DMS153 (cell line): ENCODE measurements at regions not wholly inside any gene's neighbourhood (a gene's known extent, or its start where the extent isn't known, plus 50 kb on each side); places are given as distances from the start of the nearest gene placed in this dataset.
"Not testable (repeated sequence)": the region's sequence is repeated elsewhere in the genome, so short reads cannot be mapped to it uniquely, and the experiment has no call there.

Experiments used
- DNase-seq: peaks from one replicate; lab custom pipeline; 2025; lab: John Stamatoyannopoulos, UW

DNA sequence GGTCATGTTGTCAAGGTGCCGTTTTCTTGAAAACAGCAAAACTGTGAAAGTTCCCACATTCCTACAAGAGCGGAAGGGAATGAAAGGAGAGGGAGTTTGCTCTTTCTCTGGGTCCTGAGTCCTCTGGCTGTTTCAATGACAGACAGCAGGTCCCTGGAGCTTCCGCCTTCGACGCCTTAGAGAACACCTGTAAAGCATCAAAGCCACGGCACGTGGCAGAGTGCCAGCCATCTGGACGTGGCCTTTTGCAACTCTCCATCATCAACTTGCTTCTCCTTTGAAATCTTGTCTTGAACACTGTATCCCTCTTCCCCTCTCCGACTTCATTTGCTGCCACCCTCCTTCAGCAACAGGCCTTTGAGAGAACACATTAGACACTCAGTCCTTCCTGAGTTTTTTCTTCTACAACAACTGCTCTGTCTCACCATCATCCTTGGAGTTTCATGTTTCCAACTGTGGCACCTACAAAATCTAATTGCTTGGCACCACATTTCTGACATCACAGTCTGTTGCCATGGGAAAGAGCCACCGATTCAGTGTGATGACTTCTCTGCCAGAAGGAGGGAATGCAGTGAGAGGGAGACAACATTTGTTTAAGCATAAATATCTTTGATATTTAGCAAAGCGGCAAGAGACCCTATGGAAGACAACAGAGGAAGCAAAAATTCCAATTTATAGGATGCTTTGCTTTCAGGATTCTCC, 204.9 kb upstream of the PTER start:
- no peak for DNase-seq

GRCh38 chr10:16232441-16232840, 204.4 kb upstream of the PTER start:
- no peak for DNase-seq

- no peak for DNase-seq
Observed at GRCh38 chr10:16234916-16235315, 201.9 kb upstream of the PTER start.

DNA sequence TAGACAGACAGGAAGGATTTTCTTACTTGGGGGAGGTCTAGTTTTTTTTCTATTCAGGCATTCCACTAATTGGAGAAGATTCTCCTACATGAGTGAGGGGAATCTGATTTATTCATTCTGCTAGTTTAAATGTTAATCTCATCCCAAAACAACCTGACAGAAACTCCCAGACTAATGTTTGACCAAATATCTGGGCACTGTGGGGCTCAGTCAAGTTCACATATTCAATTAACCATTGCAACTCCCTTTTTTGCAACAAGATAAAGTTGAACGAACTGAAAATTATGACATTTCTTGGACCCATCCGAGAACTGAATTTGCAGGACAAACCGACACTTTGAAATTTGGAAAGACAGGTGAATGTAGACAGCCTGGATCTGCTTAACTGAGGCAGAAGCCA, 194.4 kb upstream of the PTER start:
- DNase-seq: no peak

GRCh38 chr10:16242859-16243613, 193.8 kb upstream of the PTER start:
- no peak for DNase-seq

- DNase-seq: not testable (repeated sequence)
Observed at GRCh38 chr10:16250136-16250535, 186.7 kb upstream of the PTER start.

DNA sequence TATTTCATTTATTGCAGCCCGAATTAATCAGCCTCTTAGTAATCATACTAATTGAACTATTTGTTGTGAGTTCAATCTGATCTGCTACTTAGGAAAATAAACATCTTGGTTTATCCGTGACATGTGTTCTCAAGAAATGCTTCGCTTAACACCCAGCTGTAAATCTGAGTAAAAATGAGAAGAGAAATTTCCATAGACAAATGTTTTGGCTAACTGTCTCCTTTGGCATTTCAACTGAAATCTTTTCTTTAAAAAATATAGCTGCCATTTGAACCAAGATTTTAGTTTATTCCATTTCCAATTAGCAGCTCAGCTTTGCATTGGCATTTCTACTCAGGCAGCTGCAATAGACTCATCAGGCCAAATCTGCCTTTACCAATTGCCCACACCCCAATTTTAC, 180.5 kb upstream of the PTER start:
- no peak for DNase-seq

GRCh38 chr10:16258291-16259040, 178.3 kb upstream of the PTER start:
- no peak for DNase-seq

DNA sequence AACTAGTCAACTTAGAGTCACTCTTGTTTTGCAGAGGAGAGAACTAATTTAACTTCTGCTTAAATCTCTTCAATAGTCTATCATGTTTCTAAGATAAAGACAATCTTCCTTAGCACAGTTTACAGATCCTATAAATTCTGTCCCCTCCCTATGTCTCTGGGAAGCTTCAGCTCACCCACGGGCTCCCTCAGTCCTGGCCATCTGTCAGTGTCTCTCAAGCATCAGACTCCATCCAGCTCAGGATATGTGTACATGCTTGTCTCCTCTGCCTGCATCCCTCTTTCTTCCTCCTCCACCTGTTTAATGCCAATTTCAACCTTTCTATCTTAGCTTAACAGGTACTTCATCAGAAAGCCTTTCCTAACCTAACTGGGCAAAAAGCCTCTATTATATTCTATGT, 177.1 kb upstream of the PTER start:
- DNase-seq: no peak

DNA sequence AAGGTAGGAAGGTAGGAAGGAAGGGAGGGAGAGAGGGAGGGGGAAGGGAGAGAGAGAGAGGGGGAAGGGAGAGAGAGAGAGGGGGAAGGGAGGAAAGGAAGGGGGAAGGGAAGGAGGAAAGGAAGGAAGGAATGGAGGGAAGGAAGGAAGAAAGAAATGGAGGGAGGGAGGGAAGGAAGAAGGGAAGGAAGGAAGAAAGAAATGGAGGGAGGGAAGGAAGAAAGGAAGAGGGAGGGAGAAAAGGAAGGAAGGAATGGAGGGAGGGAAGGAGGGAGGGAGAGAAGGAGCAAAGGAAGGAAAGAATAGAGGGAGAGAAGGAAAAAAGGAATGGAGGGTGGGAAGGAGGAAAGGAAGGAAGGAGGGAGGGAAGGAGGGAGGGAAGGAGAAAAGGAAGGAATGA, 176.4 kb upstream of the PTER start:
- DNase-seq: no peak

DNA sequence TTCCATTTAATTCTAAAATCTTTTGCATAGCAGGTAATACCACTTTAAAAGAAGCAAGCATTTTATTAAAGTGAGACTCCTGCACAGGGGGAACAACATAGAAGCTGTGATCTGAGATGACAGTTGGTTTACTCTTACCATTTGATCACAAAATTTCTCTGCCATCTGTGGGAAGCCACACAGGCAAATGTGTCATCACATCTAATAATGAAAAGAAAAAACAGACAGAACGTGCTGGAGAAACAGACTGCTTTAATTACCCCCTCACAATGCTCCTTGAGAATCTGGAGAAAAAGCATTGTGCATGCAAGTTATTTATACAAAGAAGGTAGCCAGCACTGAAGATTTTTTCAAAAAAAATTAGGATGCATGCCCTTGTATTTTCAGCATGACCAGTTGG, 165.2 kb upstream of the PTER start:
- no peak for DNase-seq

DNA sequence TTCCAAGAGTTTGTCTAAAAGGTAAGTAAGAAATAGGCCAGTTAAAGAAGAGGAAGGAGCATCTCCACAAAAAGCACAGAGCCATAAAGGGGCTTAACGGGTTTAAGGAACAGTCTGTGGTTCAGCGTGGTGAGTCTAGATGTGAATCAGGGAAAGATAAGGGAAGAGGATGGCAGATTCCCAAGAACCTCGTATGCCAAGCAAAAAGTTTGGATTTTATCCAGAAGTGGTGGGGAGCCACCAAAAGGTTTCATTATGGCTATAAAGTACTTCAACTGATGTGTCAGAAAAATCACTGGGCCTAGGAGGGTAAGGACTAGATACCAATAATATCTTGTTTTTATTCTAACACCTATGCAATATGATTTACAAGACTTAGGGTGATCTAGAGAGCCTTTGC, 161.9 kb upstream of the PTER start:
- no peak for DNase-seq

GRCh38 chr10:16280595-16280994, 156.2 kb upstream of the PTER start:
- no peak for DNase-seq

DNA sequence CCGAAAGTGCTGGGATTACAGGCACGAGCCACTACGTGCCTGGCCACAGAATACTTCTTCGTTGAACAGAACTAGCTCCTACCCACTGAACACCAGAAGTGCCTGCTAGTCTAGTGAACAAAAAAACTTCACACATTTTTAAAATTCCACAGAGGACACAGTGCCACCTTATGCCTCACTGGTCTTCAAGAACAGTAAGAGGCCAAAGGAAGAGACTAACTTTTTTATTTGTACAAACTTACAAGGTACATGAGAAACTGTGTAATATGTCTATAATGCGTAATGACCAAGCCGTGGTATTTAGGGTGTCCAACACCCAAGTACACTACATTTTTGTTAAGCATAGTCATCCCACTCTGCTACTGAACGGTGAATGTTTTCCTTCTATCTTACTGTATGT, 144.4 kb upstream of the PTER start:
- DNase-seq: no peak

DNA sequence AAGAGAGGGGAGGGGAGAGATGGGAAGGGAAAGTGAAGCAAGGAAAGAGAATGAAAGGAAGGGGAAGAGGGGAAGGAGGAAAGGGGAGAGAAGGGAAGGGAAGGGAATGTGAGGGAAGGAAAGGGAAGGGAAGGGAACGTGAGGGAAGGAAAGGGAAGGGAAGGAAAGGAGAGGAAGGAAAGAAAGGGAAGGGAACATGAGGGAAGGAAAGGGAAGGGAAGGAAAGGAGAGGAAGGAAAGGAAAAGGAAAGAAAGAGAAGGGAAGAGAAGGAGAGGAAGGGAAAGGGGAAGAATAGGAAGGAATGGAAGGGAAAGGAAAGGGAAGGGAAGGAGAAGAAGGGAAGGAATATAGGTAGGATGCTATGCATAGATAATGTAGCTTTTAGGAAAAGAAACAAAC, 139.7 kb upstream of the PTER start:
- DNase-seq: no peak

GRCh38 chr10:16297642-16298041, 139.2 kb upstream of the PTER start:
- no peak for DNase-seq

- no peak for DNase-seq
Observed at GRCh38 chr10:16304311-16304710, 132.5 kb upstream of the PTER start.

DNA sequence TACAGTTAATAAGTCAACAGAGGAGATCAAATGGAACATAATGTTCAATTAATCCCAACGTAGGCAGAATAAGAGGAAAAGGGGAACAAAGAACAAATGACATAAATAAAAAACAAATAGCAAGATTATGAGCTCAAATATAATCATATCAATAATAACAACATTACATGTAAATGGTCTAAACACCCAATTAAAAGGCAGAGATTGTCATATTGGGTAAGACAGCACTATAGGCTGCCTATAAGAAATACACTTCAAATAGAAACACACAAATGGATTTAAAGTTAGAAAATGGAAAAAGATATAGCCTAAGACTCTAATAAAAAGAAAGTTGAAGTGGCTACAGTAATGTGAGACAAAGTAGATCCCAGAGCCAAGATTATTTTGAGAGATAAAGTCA, 126.4 kb upstream of the PTER start:
- DNase-seq: no peak

- DNase-seq: no peak
Observed at GRCh38 chr10:16314259-16314658, 122.6 kb upstream of the PTER start.

- no peak for DNase-seq
Observed at GRCh38 chr10:16316733-16317390, 119.9 kb upstream of the PTER start.

DNA sequence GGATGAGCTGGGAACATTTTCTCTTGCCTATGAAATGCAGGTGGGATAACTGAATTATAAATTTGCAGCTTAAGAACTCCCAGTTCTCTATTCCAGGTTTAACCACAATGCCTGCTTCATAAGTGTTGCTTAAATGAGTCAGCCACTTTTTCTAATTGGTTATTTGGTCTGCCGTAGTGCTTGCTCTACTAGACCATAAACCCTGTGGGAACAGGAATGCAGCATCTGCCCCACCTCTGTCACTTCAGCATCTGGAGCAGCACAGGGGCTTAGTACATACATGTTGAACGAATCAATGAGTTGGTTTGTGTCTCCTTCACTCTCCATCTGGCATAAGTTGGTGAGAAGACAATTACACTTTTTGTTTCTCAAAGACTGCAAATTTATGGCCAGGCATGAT, 95.2 kb upstream of the PTER start:
- no peak for DNase-seq

DNA sequence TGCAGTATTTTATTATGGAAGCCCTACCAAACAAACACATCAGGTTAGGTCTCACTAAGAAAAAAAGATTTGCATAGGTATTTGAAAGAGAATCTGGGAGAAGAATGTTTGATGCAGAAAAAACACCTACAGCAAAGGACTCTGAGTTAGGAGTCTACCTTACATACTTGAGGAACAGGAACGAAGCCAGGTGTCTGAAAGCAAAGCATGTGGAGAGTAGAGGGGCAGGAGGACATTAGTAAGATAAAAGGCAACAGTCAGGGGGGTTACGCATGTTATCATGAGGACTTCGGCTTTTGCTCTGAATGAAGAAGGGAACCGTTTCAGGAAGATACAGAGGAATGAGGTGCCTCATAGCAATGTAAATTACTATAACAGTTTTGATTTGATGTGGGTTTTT, 87.9 kb upstream of the PTER start:
- no peak for DNase-seq

DNA sequence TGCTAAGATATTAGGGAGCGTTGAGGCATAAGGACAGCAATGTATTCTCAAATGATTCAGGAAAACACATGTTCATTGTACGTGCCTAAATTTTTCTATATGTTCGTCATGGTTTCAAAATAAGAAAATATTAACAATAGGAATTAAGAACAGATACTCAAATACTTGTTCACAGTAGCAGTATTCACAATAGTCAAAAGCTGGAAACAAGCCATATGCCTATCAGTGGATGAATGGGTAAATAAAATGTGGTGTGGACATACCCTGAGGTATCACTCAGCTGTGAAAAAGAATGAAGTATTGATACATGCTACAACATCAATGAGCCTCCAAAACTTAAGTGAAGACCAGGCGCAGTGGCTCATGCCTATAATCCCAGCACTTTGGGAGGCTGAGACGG, 84.7 kb upstream of the PTER start:
- no peak for DNase-seq
